ENCODE measurements at regions not wholly inside any gene's neighbourhood (a gene's known extent, or its start where the extent isn't known, plus 50 kb on each side); places are given as distances from the start of the nearest gene placed in this dataset.

- H3K4me3 Mint-ChIP-seq = no peak overlapping the region
- CTCF ChIA-PET = no interaction called here
- H3K9me3 Mint-ChIP-seq = peaks cover 4% of the 10 kb centered on the region
Observed at GRCh38 chr13:73190477-73190876, 131.7 kb downstream of the KLF5 start.

GRCh38 chr13:73189776-73190175 lies 131.0 kb downstream of the KLF5 start:
- Mint-ChIP-seq H3K9me3 (peaks cover 4% of the 10 kb centered on the region), H3K27ac (no peak overlapping the region), H3K4me1 (no peaks in the 10 kb centered on the region), H3K36me3 (ENCODE audit: low read depth) (no peaks in the 10 kb centered on the region), H3K4me3 (no peak overlapping the region), H3K27me3 (peaks cover 11% of the 10 kb centered on the region)
- CTCF ChIA-PET = no interaction called here
- no peak for DNase-seq
- POLR2A ChIA-PET = no interaction called here

More at GRCh38 chr13:73190477-73190876, 131.7 kb downstream of the KLF5 start:
- no peak for DNase-seq
- Mint-ChIP-seq H3K27me3 (peaks cover 11% of the 10 kb centered on the region), H3K27ac (no peak overlapping the region), H3K36me3 (ENCODE audit: low read depth) (no peaks in the 10 kb centered on the region), H3K4me1 (no peaks in the 10 kb centered on the region)
- POLR2A ChIA-PET = no interaction called here

GRCh38 chr13:73189362-73189761 lies 130.6 kb downstream of the KLF5 start:
- no peaks in the 10 kb centered on the region for H3K36me3 Mint-ChIP-seq (ENCODE audit: low read depth)
- H3K4me3 Mint-ChIP-seq = no peak overlapping the region
- peaks cover 9% of the 10 kb centered on the region for H3K27me3 Mint-ChIP-seq
- POLR2A ChIA-PET = no interaction called here
- CTCF ChIA-PET = no interaction called here
- no peak overlapping the region for H3K27ac Mint-ChIP-seq
- no peak for DNase-seq
- no peaks in the 10 kb centered on the region for H3K4me1 Mint-ChIP-seq
- peaks cover 4% of the 10 kb centered on the region for H3K9me3 Mint-ChIP-seq

GRCh38 chr13:73187106-73187505 lies 128.3 kb downstream of the KLF5 start:
- Mint-ChIP-seq H3K36me3 (ENCODE audit: low read depth) (no peaks in the 10 kb centered on the region), H3K4me1 (no peaks in the 10 kb centered on the region), H3K27ac (no peak overlapping the region), H3K27me3 (peaks cover 5% of the 10 kb centered on the region), H3K4me3 (no peak overlapping the region), H3K9me3 (peaks cover 4% of the 10 kb centered on the region)
- CTCF ChIA-PET = no interaction called here
- DNase-seq = no peak
- POLR2A ChIA-PET = no interaction called here

- H3K27ac Mint-ChIP-seq = no peak overlapping the region
- no peak overlapping the region for H3K4me3 Mint-ChIP-seq
- no peaks in the 10 kb centered on the region for H3K4me1 Mint-ChIP-seq
- ChIA-PET POLR2A (no interaction called here), CTCF (no interaction called here)
- no peaks in the 10 kb centered on the region for H3K9me3 Mint-ChIP-seq
- no peaks in the 10 kb centered on the region for H3K36me3 Mint-ChIP-seq (ENCODE audit: low read depth)
- no peaks in the 10 kb centered on the region for H3K27me3 Mint-ChIP-seq
- no peak for DNase-seq
Observed at GRCh38 chr13:73179650-73180274, 121.0 kb downstream of the KLF5 start.

GRCh38 chr13:73177916-73178565 lies 119.2 kb downstream of the KLF5 start:
- no peaks in the 10 kb centered on the region for H3K4me1 Mint-ChIP-seq
- POLR2A ChIA-PET = no interaction called here
- H3K27me3 Mint-ChIP-seq = no peaks in the 10 kb centered on the region
- CTCF ChIA-PET = no interaction called here
- no peak for DNase-seq
- H3K27ac Mint-ChIP-seq = no peak overlapping the region
- H3K9me3 Mint-ChIP-seq = no peaks in the 10 kb centered on the region
- H3K4me3 Mint-ChIP-seq = no peak overlapping the region
- H3K36me3 Mint-ChIP-seq (ENCODE audit: low read depth) = no peaks in the 10 kb centered on the region

- ChIA-PET POLR2A (no interaction called here), CTCF (no interaction called here)
- Mint-ChIP-seq H3K4me1 (no peaks in the 10 kb centered on the region), H3K36me3 (ENCODE audit: low read depth) (no peaks in the 10 kb centered on the region), H3K4me3 (no peak overlapping the region), H3K27me3 (no peaks in the 10 kb centered on the region), H3K9me3 (no peaks in the 10 kb centered on the region), H3K27ac (no peak overlapping the region)
- no peak for DNase-seq
Observed at GRCh38 chr13:73177017-73177416, 118.2 kb downstream of the KLF5 start.

GRCh38 chr13:73174521-73175010 lies 115.8 kb downstream of the KLF5 start:
- H3K9me3 Mint-ChIP-seq = no peaks in the 10 kb centered on the region
- no peaks in the 10 kb centered on the region for H3K36me3 Mint-ChIP-seq (ENCODE audit: low read depth)
- ChIA-PET POLR2A (no interaction called here), CTCF (no interaction called here)
- DNase-seq = no peak
- no peak overlapping the region for H3K4me3 Mint-ChIP-seq
- no peaks in the 10 kb centered on the region for H3K4me1 Mint-ChIP-seq
- H3K27me3 Mint-ChIP-seq = no peaks in the 10 kb centered on the region
- no peak overlapping the region for H3K27ac Mint-ChIP-seq

- Mint-ChIP-seq H3K27me3 (no peaks in the 10 kb centered on the region), H3K9me3 (no peaks in the 10 kb centered on the region), H3K4me3 (no peak overlapping the region), H3K4me1 (no peaks in the 10 kb centered on the region), H3K36me3 (ENCODE audit: low read depth) (no peaks in the 10 kb centered on the region), H3K27ac (no peak overlapping the region)
- ChIA-PET POLR2A (no interaction called here), CTCF (no interaction called here)
- no peak for DNase-seq
Observed at GRCh38 chr13:73173279-73173811, 114.5 kb downstream of the KLF5 start.

- Mint-ChIP-seq H3K9me3 (no peaks in the 10 kb centered on the region), H3K27me3 (no peaks in the 10 kb centered on the region), H3K4me3 (no peak overlapping the region), H3K27ac (no peak overlapping the region), H3K4me1 (no peaks in the 10 kb centered on the region), H3K36me3 (ENCODE audit: low read depth) (no peaks in the 10 kb centered on the region)
- DNase-seq = no peak
- POLR2A ChIA-PET = no interaction called here
- CTCF ChIA-PET = no interaction called here
Observed at GRCh38 chr13:73171926-73172325, 113.1 kb downstream of the KLF5 start.

- Mint-ChIP-seq H3K4me3 (no peak overlapping the region), H3K9me3 (no peaks in the 10 kb centered on the region), H3K36me3 (ENCODE audit: low read depth) (no peaks in the 10 kb centered on the region), H3K27me3 (no peaks in the 10 kb centered on the region), H3K4me1 (no peaks in the 10 kb centered on the region), H3K27ac (no peak overlapping the region)
- CTCF ChIA-PET = interaction anchor here (0.7 kb wide), 1 partner anchor 245 kb away, joined by 6 read pairs; no protein-coding TSS in a partner anchor
- DNase-seq = no peak
- POLR2A ChIA-PET = no interaction called here
Observed at GRCh38 chr13:73171271-73171682, 112.5 kb downstream of the KLF5 start.

GRCh38 chr13:73169971-73170370 lies 111.2 kb downstream of the KLF5 start:
- H3K27ac Mint-ChIP-seq = no peak overlapping the region
- DNase-seq = no peak
- no peaks in the 10 kb centered on the region for H3K36me3 Mint-ChIP-seq (ENCODE audit: low read depth)
- no peak overlapping the region for H3K4me3 Mint-ChIP-seq
- ChIA-PET POLR2A (no interaction called here), CTCF (no interaction called here)
- no peaks in the 10 kb centered on the region for H3K9me3 Mint-ChIP-seq
- H3K4me1 Mint-ChIP-seq = no peaks in the 10 kb centered on the region
- no peaks in the 10 kb centered on the region for H3K27me3 Mint-ChIP-seq

- H3K9me3 Mint-ChIP-seq = no peaks in the 10 kb centered on the region
- H3K36me3 Mint-ChIP-seq (ENCODE audit: low read depth) = no peaks in the 10 kb centered on the region
- no peak overlapping the region for H3K27ac Mint-ChIP-seq
- H3K4me3 Mint-ChIP-seq = no peak overlapping the region
- DNase-seq = no peak
- POLR2A ChIA-PET = no interaction called here
- CTCF ChIA-PET = interaction anchor here (1.5 kb wide), 1 partner anchor 106 kb away, joined by 3 read pairs; no protein-coding TSS in a partner anchor
- no peaks in the 10 kb centered on the region for H3K4me1 Mint-ChIP-seq
- no peaks in the 10 kb centered on the region for H3K27me3 Mint-ChIP-seq
Observed at GRCh38 chr13:73168953-73169401, 110.2 kb downstream of the KLF5 start.
